ENCODE measurements at regions not wholly inside any gene's neighbourhood (a gene's known extent, or its start where the extent isn't known, plus 50 kb on each side); places are given as distances from the start of the nearest gene placed in this dataset.

DNA sequence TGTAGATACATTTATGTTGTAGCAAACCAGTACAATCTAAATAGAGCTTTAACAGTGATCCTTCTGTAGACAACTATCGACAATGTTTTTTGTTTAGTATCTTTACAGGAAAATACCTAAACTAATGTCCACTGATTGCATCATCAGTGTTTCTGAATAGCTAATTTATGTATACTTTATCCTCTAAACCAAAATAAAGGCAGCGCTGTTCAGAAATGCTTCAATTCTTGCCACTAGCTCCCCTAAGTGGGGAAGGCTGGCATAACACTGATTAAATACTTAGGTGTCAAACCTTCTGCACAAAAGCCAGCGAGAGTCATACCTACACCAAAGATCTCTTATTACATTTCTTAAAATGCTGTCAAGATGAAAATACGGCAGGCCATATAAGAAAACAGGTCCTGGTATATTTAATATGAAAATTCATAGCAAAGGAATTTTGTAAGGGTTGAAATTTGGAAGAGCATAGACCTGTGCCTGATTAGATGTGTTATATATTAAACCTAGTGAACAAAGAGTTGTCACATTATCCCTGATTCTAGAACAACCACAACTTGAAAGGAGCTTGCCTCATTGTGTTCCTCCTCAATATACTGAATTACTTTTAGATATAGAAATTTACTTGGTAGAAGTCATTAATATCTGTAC, 1693.4 kb upstream of the SLC39A10 start:
- H3K27me3 ChIP-seq (ENCODE audit: control insufficient read depth in 2 of 2, insufficient read depth in 2 of 2, low read length in 2 of 2): no peaks in the 10 kb centered on the region
- H3K4me3 ChIP-seq (replicated peaks in 1 of 3; ENCODE audit: insufficient read depth in 1 of 3, low read depth in 1 of 3, low read length in 3 of 3): no peak overlapping the region
- ChIA-PET POLR2A (no interaction called here), CTCF (interaction anchor here (0.6 to 6.2 kb wide), 33 partner anchors 8 to 1975 kb away, joined by 3 to 200 read pairs (median 4); no protein-coding TSS in a partner anchor)
- H3K36me3 ChIP-seq (ENCODE audit: control insufficient read depth in 2 of 2, extremely low read depth in 1 of 2, insufficient read depth in 2 of 2, low read length in 2 of 2): no peaks in the 10 kb centered on the region
- H3K27ac ChIP-seq (ENCODE audit: insufficient read depth, low read depth, low read length): no peak overlapping the region
- H3K4me1 ChIP-seq (ENCODE audit: control insufficient read depth, extremely low read depth, insufficient read depth, low read length): no peaks in the 10 kb centered on the region
- BruUV-seq (replicated peaks): no TSS peak
- peak; percentile 65 for DNase-seq (ENCODE audit: low read depth, low spot score)
- intact Hi-C loops (cut with micrococcal nuclease) (loop anchor here (1.0 to 5.0 kb wide), 2 partner anchors 268 to 854 kb away; no protein-coding TSS in a partner anchor), dilution Hi-C loops (cut with MboI; ENCODE audit: extremely low pct_ligation_motif_present, low sequenced_read_pairs) (no loop called here)
- H4K20me1 ChIP-seq (replicated peaks; ENCODE audit: control insufficient read depth, extremely low read depth, insufficient read depth, low read length): no peaks in the 10 kb centered on the region
- H3K79me2 ChIP-seq (ENCODE audit: control insufficient read depth, insufficient read depth, low read length): no peaks in the 10 kb centered on the region
- H2AFZ ChIP-seq (ENCODE audit: low read depth, low read length): no peak overlapping the region
- TF ChIP-seq POLR2AphosphoS5 (IDR thresholded peaks at IDR 0.05; ENCODE audit: insufficient read depth, low read depth, low read length): no peak
- peak; percentile 50 to 55 for TF ChIP-seq CTCF (IDR thresholded peaks at IDR 0.05; ENCODE audit: extremely low read depth in 1 of 2, insufficient read depth in 1 of 2, low read depth in 1 of 2, low read length in 2 of 2)
- no peaks in the 10 kb centered on the region for H3K9me1 ChIP-seq (replicated peaks; ENCODE audit: control insufficient read depth, extremely low read depth, insufficient read depth, low read length)
- H3K9ac ChIP-seq (replicated peaks; ENCODE audit: extremely low read depth, insufficient read depth, low read length): no peak overlapping the region
- no peak overlapping the region for H3K4me2 ChIP-seq (ENCODE audit: insufficient read depth, low read length)
- FAIRE-seq: no peak
- H3K9me3 ChIP-seq (replicated peaks; ENCODE audit: control insufficient read depth, insufficient read depth, low read length): no peaks in the 10 kb centered on the region

DNA sequence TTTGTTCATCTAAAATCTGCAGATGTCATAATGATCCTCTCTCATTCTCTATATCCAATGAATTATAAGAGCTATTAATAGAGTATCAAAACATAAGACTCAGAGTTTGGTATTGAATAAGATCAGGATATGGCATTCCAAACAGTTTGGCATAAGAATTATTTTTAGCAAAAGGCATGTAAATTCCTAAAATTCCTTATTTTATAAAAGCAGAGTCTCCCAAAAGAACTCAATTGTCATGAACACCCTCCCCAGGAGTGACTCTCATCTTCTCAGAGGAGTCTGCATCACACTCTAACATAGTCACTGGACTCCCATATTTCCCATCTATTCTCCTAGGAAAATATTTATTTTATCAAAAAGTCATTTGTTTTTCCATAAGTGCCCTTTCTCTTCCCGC, 1710.2 kb upstream of the SLC39A10 start:
- H3K9me1 ChIP-seq (replicated peaks; ENCODE audit: control insufficient read depth, extremely low read depth, insufficient read depth, low read length): no peaks in the 10 kb centered on the region
- dilution Hi-C loops (cut with MboI; ENCODE audit: extremely low pct_ligation_motif_present, low sequenced_read_pairs) (no loop called here), intact Hi-C loops (cut with micrococcal nuclease) (no loop called here)
- no peak for TF ChIP-seq MAX (IDR thresholded peaks at IDR 0.05; ENCODE audit: insufficient read depth, insufficient read length)
- TF ChIP-seq CTCF (IDR thresholded peaks at IDR 0.05; ENCODE audit: extremely low read depth in 1 of 2, insufficient read depth in 1 of 2, low read depth in 1 of 2, low read length in 2 of 2): no peak
- TF ChIP-seq GATA2 (IDR thresholded peaks at IDR 0.05; ENCODE audit: insufficient read depth, insufficient read length, low read depth, low read length): no peak
- TF ChIP-seq EZH2 (IDR thresholded peaks at IDR 0.05; ENCODE audit: borderline replicate concordance, low read depth, low read length, severe bottlenecking): no peak
- TF ChIP-seq POLR2A (IDR thresholded peaks at IDR 0.05; ENCODE audit: low read depth, low read length): no peak
- TF ChIP-seq MYC (IDR thresholded peaks at IDR 0.05; ENCODE audit: low read depth, low read length): no peak
- no peak for TF ChIP-seq JUN (IDR thresholded peaks at IDR 0.05; ENCODE audit: borderline replicate concordance, insufficient read depth, insufficient read length, low read depth)
- no peak for TF ChIP-seq POLR2AphosphoS5 (IDR thresholded peaks at IDR 0.05; ENCODE audit: insufficient read depth, low read depth, low read length)
- FAIRE-seq: no peak
- no peak overlapping the region for H3K4me2 ChIP-seq (ENCODE audit: insufficient read depth, low read length)
- H4K20me1 ChIP-seq (replicated peaks; ENCODE audit: control insufficient read depth, extremely low read depth, insufficient read depth, low read length): no peaks in the 10 kb centered on the region
- POLR2A ChIA-PET: no interaction called here
- H3K4me1 ChIP-seq (ENCODE audit: control insufficient read depth, extremely low read depth, insufficient read depth, low read length): no peaks in the 10 kb centered on the region
- no peak overlapping the region for H3K27ac ChIP-seq (ENCODE audit: insufficient read depth, low read depth, low read length)
- DNase-seq (ENCODE audit: low read depth, low spot score): no peak
- H3K9ac ChIP-seq (replicated peaks; ENCODE audit: extremely low read depth, insufficient read depth, low read length): no peak overlapping the region
- H3K79me2 ChIP-seq (ENCODE audit: control insufficient read depth, insufficient read depth, low read length): no peaks in the 10 kb centered on the region
- H3K4me3 ChIP-seq (replicated peaks in 1 of 3; ENCODE audit: insufficient read depth in 1 of 3, low read depth in 1 of 3, low read length in 3 of 3): no peak overlapping the region
- no peaks in the 10 kb centered on the region for H3K36me3 ChIP-seq (ENCODE audit: control insufficient read depth in 2 of 2, extremely low read depth in 1 of 2, insufficient read depth in 2 of 2, low read length in 2 of 2)
- no peaks in the 10 kb centered on the region for H3K27me3 ChIP-seq (ENCODE audit: control insufficient read depth in 2 of 2, insufficient read depth in 2 of 2, low read length in 2 of 2)
- H2AFZ ChIP-seq (ENCODE audit: low read depth, low read length): no peak overlapping the region
- no peaks in the 10 kb centered on the region for H3K9me3 ChIP-seq (replicated peaks; ENCODE audit: control insufficient read depth, insufficient read depth, low read length)
- CTCF ChIA-PET: no interaction called here
- BruUV-seq (replicated peaks): no TSS peak

Measured in endothelial cell of umbilical vein (primary cell).